GM03348 (cell line): ENCODE measurements at regions not wholly inside any gene's neighbourhood (a gene's known extent, or its start where the extent isn't known, plus 50 kb on each side); places are given as distances from the start of the nearest gene placed in this dataset.
"Not testable (repeated sequence)": the region's sequence is repeated elsewhere in the genome, so short reads cannot be mapped to it uniquely, and the experiment has no call there.

Source experiments
- DNase-seq: peaks from one replicate; pipeline ENCODE4 v3.0.0; 2012; ENCODE audit warnings: low spot score

DNA sequence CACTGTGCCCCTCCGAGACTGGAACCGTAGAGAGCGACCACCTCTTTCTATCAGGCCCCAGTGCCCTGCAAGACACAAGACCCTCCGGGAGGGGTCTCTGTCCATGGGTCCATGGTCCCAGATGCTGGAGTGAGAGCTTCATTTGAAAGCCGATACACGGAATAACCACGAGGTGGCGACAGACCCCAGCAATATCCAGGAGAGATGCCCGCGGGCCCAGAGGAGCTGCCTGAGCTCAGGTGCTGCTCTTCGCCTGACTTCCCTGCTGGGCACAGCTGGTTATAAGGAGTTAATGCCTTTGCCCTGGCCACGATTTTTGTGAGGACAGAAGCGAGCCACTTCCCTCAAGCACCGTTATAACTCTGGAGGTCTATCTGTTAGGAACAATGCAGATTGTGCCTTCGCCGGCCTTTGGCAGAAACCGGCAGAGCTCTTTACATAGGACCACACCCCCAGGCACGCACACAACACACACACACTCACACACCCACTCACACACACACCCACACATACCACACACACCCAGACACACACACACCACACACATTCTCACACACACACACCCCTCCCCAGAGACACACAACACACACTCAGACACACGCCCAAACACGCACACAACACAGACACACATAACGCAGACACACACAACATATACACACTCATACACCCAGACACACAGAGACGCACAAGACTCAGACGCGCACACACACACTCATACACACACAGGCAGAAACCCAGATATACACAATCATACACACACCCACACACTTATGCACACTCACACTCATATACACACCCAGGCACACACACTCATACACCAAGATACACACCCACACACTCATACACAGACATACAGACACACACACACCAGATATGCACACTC, 436.4 kb downstream of the SOX9 start:
- peak; percentile 88 for DNase-seq

DNA sequence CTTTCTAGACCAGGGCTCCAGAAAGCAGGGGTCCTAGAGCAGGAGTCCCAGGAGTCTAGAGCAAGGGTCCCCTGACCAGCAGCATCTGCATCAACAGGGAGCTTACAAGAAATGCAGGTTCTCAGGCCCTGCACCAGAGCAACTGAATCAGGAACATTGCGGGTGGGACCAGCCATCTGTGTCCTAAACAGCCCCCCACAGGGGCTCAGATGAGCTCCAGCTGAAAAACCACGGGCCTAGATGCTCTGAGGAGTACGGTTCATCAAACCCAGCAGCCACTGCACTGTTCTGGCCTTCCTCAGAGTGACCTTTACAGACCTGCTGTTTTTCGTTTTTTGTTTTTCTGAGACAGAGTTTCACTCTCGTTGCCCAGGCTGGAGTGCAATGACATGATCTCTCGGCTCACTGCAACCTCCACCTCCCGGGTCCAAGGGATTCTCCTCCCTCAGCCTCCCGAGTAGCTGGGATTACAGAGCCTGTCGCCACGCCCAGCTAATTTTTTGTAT, 438.2 kb downstream of the SOX9 start:
- no peak for DNase-seq

DNA sequence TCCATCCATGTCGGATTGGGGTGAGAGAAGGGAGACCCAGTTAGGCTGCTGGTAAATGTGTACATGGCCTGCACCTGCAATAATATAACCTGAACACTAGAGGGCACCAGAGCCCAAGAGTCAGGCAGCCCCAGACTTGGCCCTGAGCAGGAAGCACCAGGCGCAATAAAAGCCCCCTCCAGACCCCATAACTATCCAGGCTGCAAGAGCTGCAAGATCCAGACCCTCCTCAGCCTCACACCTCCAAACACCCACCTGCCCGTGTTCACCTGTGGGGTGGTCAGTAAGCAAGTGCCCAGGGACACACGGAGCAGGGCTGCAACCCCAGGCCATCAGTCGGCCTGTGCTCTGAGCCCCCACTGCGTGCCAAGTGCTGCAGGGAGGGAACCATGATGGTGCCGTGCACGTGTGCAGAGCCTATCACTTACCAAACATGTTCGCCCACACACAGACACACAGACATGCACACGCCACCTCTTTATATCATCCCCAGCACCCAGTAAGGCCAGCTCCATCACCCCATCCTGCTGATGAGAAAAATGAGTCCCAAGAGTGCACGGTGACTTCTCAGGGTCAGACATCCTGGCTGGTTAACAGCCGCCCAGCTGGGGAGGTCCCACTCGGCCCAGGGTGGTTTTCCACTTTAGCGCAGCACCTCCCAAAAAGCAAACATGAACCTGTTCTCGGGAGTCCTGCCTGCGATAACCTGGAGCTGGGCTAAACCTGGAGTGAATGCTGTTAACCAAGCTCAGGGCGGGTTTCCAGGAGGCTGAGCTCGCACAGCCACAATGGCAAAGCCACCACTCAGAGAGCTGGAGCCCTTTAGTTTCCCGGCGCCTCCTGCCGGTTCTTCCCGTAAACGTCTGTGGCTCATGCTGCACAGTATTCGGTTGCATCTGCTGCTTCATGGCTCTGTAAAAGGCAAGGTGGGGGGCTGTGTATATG, 439.8 kb downstream of the SOX9 start:
- peak; percentile 86 for DNase-seq

DNA sequence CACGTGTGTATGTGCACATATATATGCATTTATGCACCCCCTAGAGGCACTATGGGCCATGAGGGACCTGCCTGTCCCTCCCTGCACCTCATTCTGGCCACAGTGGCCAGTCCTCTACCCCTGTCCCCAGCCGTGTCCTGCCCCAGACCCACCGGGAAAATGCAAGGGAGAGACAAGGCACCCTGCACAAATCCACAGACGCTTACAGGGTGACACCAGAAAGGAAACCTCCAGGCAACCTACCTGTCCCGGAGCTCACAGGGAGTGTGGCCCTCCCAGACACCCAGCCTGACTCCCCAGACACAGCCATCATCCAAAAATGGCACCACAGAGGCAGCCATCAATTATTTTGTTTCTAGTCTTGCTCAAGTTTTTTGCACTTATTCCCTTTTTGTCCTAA, 440.4 kb downstream of the SOX9 start:
- DNase-seq: no peak

DNA sequence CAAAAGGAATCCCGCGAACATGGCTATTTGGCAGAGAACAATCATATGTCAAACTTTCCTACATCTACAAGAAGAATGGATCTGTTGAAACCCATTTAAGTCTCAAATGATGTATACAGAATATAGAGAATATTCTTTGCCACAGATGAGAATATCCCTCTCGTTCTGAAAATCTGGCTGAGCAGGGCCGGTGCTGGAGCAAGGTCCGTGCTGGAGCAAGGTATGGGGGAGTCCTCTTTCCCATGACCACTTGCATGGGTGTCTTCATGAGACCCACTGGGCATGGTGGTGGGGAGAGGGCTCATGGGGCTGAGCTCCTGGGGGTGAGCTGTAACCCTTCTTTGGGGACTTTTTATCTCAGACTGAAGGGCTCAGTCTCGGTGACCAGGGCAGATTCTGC, 440.9 kb downstream of the SOX9 start:
- DNase-seq: no peak

DNA sequence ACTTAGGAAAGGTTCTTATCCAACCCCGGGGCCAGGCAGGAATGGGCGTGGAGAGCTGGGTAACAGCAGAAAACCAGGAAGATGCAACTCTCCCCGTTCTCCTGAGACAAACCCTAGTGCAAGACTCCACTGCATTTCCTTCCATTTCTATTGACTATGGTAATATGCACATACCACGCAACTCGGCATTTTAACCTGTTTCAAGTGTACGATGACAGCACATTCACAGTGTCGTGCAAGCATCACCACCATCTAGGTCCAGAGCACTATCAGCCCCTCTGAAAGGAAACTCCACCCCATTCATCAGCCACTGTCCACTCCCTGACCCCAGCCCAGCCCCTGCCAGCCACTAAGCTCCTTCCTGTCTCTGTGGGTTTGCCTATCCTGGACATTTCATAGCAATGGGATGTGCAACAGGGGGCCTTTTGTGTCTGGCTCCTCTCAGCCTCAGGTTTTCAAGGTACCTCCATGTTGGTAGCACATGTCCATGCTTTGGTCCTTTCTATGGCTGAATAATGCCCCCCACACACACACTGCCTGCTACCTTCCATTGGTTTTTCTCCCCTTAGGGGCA, 441.9 kb downstream of the SOX9 start:
- DNase-seq: no peak

DNA sequence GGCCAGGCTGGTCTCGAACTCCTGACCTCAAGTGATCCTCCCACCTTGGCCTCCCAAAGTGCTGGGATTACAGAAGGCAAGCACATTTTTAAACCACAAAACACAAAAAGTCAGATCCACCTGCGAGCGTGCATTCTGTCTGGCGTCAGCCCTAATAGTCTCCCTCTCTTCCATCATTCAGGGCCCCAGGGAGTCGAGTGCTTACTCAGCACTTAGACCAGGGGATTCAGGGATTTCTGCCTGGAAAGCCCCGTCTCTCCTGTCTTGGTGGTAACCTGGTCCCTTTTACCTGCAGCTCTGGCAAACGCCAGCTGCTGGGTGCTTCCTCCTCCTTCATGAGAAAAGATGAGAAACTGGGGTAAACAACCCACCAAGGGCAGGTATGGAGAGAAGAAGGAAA, 443.1 kb downstream of the SOX9 start:
- no peak for DNase-seq

DNA sequence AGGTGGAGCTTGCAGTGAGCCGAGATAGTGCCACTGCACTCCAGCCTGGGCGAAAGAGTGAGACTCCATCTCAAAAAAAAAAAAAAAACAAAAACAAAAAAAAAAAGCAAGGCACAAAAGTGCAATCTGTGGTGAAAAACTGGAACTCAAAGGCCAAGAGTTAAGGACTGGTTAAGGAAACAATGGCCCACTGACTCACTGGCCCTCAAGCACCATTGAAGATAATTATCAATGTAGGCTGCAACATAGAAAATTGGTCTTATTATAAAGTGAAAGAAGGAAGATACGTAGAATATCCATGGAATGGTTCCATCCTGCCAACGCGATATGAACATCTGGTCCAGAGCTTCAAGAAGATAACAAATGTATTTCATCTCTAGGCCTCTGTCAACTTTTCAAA, 444.2 kb downstream of the SOX9 start:
- no peak for DNase-seq

DNA sequence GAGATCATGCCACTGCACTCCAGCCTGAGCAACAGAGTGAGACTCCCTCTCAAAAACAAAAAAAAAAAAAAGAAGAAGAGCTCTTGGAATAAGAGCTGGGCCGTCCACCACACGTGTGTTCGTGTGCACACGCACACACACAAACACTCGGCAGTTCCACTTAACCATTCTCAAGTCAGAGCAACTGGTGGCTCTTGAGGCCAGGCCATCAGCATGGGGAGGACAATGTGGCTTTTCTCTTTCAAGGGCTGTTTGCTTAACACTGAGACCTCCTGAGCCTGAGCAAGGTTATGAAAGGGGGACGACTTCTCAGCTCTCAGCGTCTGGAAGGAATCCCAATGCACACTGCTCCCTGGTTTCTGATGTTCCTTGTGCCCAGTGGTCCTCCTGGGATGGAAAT, 444.9 kb downstream of the SOX9 start:
- DNase-seq: no peak

DNA sequence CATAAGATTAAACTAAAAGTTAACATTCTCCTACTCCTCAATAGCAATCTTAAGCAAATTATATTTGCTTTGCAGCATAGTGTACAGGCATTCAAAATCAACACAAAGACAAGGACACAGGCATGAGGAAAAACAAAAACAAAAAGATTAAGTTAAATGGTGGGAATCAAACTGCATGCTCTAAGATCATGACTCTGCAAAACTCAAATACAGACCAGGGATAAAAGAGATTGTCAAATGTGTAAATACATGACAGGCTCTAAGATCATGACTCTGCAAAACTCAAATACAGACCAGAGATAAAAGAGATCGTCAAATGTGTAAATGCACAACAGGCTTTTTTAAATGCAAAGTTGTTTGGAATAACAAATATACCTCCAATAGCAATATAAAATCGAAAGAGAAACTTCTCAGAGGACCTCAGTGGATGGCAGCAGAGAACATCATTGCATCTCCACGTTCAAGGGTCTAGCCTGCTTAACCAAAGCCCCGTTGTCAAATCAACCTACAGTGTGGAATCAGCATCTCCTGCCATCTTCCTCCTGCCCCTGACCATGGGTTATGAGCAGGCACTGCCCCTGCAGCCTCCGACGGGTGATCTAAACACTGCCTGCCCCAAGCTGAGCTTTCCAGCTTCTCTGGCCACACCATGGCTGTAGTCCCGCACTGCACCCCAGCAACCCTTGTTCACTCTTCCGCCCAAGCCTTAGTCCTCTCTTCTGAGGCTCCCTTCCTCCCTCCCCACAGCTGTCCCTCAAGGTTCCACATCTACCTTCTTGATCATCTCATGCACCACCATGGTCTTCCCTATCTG, 446.1 kb downstream of the SOX9 start:
- DNase-seq: no peak

DNA sequence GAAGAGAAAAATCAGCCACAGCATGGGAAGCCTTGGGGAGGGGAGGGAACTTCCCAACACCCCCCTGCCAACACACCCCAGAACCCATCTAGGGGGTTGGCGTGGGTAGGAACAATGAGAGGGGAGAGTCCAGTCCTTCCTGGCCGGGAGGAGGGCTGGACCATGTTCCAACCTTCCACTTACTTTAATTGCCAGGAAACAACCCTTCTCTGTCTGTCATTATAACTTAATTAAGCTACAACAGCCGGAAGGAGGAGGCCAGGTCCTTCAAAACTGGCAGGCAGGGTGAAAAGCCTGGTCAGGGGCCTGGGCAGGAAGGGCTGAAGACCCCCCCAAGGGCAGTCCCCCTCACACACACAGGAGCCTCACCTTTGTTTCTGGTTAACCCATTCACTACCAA, 447.0 kb downstream of the SOX9 start:
- DNase-seq: no peak

DNA sequence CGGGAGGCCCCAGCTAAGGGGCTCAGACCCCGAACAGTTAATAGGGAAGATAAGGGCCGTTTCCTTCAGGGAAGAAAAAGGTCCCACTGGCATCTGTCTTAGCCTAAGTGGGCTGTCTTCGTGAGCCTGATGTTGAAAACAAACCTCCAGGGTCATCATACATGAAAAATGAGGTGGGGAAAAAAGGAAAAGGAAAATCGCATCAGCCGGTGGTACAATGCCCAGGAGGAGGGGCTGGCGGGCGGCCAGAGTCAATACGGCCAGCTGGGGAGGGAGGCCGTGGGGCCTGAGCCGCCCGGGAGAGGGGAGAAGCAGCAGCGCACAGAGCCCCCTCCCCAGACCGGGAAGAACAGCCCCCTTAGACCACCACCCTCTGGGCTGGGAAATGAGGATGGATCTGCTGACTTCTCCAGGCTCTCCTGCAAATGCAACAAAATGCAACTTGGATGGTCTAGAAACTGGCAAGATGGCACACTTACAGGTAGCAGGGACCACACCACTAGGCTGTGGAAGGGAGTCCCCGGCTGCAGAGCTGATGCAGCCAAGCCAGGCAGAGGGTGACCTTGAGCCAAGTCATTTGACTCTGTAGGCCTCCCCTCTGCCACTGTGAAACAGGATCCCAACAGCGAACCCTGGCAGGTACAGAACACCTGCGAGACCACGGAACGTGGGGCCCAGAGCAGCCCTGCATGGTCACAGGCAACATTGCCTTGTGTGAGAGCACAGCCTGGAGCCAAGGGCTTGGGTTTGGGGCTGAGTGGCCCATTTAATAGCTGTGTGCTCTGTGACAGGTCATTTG, 448.5 kb downstream of the SOX9 start:
- no peak for DNase-seq

DNA sequence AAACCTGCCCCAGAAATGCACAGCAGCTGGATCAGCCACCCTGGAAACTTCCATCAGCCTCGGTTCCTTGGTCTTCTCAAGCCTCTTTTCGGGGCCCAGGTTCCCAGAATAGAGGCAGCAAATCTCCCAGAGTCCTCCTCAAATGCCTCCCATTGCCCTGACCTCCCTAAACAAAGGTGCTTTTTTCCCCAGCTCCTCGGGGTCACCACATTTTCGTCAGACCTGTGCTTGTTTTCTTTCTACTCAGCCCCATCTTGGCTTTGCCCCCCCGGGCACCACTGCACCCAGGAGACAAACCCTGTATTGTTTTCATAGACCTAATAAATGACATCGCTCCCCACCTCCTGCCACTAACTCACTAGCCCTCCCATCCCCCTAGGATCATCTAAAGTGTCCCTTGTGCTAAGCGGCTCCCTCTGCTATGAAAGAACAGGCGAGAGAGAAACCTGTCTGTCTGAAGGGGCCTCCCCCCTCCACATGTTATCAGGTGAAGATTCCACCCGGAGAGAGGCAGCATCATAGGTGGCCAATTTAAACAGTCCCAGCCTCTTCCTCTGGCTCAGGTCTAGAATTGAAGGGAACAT, 451.1 kb downstream of the SOX9 start:
- no peak for DNase-seq

DNA sequence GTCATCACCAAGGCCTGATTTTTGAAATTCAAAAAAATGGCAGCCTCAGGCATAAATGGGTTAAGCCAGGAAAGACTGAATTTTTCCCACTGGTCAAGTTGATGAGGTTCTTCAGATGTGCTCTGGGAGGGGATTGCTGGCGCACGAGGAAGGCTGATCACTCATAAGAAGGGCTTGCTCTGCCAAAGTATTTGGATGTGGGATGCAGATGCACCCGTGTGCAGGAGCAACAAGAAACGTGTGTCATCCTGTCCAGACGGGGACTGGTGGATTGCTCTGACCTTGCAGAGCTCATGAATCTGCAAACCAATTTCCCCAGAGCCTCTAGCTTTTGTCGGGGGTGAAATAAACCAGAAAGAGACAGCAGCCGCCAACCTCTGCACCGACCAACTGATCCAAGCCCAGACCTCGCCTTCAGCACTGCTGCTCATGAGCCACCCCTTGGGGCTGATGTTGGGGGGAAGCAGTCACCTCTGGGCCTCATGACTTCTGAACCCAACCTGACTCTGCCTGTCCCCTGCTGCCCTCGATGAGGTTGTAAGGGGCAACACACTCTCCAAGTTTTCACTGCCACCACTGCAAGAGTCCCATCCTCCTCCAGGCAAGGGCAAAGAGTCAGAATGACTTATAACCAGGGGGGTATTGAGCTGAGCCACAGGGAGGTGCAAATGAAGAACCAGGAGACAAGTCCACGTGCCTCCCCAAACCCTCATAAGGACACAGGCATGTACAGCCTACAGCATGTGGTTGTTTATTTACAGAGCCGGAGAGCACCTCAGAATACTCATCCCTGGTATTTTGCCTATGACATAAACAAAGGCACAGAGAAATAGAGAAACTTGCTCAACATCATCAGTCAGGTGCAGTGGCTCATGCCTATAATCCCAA, 452.0 kb downstream of the SOX9 start:
- no peak for DNase-seq

DNA sequence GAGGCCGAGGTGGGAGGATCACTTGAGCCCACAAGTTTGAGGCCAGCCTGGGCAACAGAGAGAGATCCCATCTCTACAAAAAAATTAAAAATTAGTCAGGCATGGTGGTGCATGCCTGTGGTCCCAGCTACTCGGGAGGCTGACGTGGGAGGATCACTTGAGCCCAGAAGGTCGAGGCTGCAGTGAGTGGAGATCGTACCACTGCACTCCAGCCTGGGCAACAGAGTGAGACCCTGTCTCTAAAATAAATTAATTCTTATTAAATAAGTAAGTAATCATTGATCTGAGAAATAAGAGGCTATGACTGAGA, 452.6 kb downstream of the SOX9 start:
- not testable (repeated sequence) for DNase-seq

DNA sequence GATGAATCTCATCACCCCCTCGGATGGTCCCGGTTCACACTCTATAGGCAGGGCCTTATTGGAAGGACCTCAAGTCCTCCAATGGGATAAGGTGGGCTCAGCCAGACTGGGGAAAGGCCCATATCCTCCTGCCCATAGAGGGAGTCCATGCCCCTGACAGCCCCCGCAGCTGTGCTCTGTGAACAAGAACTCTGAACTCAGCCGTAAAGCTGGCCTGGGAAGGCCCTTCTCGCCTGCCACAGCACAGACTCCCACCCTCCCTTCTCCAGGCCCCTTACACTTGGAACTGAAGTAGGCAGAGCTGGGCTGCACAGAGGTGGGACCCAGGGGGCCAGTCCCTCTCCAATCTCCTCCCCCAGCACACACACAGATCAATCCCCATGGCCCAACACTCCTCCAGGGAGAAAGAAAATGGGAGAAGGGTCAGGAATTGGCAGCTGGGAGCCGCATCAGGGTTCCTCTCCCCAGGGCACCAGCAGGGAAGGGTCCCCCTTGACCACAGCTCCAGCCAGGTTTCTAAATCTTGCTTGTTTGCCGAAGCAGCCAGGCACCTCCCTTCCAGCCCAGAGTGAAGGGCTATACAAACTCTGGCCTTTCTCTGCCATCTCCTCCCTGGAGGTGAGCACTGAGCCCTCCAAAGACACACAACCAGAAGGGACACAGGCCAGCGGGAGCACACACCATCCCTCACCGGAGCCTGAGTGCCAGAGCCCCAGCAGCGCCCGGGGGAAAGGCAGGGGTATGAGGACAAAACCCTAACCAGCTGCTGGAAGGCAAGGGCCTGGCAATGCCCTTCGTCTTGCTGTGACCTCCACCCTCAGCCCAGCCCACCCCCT, 454.1 kb downstream of the SOX9 start:
- DNase-seq: no peak

DNA sequence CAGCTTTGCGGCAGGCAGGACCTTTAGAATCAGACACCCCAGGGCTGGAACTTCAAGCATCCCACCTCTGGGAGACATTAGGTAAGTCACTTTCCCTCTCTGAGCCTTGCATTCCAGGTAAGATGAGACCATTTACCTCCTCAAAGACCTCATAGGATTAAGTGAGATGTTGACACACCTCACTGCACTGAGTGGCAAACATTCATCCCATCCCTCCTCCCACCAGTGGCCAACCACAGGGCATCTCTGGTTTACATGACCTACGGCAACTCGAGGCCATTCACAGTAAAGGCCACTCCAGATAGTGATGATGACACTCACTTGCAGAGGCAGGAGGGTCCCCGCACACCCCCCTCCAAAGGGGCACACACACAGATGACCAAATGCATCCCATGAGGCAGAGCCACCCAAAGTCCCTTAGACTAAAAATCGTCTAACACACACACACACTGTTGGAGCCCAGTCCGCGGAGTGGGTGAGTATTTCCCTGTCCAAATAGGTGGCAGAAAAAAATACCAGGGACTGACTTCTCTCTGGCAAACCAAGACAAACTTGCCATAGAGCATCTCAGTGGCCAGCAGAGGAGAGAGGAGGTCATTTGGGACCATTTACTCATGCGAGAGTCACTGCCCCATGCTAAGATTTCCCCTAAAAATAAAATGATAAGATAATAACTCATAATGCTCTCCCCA, 454.9 kb downstream of the SOX9 start:
- no peak for DNase-seq

DNA sequence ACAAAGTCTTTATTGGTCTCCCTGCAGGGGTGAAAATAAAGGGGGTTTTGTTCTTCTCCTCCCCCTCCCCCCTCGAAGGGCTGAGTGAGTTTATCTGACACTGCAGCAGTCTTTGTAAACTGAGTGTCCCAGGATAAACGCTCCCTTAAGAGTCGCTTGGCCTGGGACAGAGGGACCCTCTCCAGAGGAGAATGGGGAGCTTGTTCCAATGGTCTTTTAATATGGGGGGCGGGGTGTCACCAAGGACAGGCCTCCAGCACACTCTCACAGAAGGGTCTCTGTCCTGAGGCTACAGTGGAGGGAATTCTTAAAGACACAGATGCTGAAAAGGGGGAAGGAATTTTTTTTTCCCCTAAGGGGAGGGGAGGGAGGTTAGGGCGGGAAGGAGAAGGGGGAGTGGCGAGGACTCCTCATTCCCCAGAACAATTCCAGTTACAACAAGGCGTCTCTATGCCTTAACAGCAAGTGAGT, 455.5 kb downstream of the SOX9 start:
- no peak for DNase-seq
